ENCODE measurements at regions not wholly inside any gene's neighbourhood (a gene's known extent, or its start where the extent isn't known, plus 50 kb on each side); places are given as distances from the start of the nearest gene placed in this dataset.

GRCh38 chr5:3995954-3996619 lies 400.5 kb downstream of the IRX1 start:
- Histone ChIP-seq H3K36me3 (no peaks in the 10 kb centered on the region), H3K27me3 (no peaks in the 10 kb centered on the region), H3K4me3 (no peak overlapping the region), H3K4me1 (no peaks in the 10 kb centered on the region), H3K9me3 (peaks cover 0 to 9% (median 0%) of the 10 kb centered on the region in 3 donors), H3K27ac (no peak overlapping the region)
- TF ChIP-seq POLR2A (IDR thresholded peaks at IDR 0.05) (no peak), POLR2AphosphoS5 (IDR thresholded peaks at IDR 0.05) (no peak), EP300 (IDR thresholded peaks at IDR 0.05) (no peak)
- TF ChIP-seq, protein P1, sequence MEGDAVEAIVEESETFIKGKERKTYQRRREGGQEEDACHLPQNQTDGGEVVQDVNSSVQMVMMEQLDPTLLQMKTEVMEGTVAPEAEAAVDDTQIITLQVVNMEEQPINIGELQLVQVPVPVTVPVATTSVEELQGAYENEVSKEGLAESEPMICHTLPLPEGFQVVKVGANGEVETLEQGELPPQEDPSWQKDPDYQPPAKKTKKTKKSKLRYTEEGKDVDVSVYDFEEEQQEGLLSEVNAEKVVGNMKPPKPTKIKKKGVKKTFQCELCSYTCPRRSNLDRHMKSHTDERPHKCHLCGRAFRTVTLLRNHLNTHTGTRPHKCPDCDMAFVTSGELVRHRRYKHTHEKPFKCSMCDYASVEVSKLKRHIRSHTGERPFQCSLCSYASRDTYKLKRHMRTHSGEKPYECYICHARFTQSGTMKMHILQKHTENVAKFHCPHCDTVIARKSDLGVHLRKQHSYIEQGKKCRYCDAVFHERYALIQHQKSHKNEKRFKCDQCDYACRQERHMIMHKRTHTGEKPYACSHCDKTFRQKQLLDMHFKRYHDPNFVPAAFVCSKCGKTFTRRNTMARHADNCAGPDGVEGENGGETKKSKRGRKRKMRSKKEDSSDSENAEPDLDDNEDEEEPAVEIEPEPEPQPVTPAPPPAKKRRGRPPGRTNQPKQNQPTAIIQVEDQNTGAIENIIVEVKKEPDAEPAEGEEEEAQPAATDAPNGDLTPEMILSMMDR (IDR thresholded peaks at IDR 0.05), result no peak
- ATAC-seq, result no peak
- WGBS, 2 donors (ENCODE audit: low coverage in 1 of 2), result 22 to 23% methylated on average over 7 to 8 of the region's 8 CpGs

GRCh38 chr5:3996707-3997336 lies 401.2 kb downstream of the IRX1 start:
- H3K4me1 ChIP-seq, result no peaks in the 10 kb centered on the region
- peaks cover 0 to 9% (median 0%) of the 10 kb centered on the region in 3 donors for H3K9me3 ChIP-seq
- H3K27me3 ChIP-seq, result no peaks in the 10 kb centered on the region
- 43 to 52% methylated on average over 9 of the region's 11 CpGs for WGBS, 2 donors (ENCODE audit: low coverage in 1 of 2)
- no peak for ATAC-seq
- TF ChIP-seq POLR2A (IDR thresholded peaks at IDR 0.05) (no peak), POLR2AphosphoS5 (IDR thresholded peaks at IDR 0.05) (no peak), EP300 (IDR thresholded peaks at IDR 0.05) (no peak)
- TF ChIP-seq, protein P1 (IDR thresholded peaks at IDR 0.05), result no peak
- H3K27ac ChIP-seq, result no peak overlapping the region
- no peak overlapping the region for H3K4me3 ChIP-seq
- no peaks in the 10 kb centered on the region for H3K36me3 ChIP-seq

- WGBS, 2 donors (ENCODE audit: low coverage in 1 of 2), result 94 to 100% methylated on average over 1 to 3 of the region's 4 CpGs
These were observed 402.0 kb downstream of the IRX1 start for GRCh38 chr5:3997670-3998069.

DNA sequence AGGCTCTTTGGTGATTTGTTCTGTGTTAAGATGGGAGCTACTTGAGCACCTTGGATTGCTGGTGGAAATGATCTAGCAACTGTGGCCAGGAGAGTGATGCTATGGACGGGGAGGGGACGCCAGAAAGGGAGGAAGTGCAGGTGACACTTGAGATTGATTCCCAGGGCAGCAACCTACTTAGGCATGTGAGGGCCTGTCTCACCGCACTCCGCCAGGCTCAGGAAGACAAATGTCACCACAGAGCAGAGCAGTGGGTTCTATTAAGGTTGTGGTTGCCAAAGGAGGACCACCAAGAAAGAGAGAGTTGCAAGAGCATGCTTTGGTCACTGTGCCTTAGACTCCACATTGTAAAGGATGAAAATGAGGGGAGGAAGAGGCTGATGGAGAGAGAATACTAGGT lies 404.3 kb downstream of the IRX1 start:
- Histone ChIP-seq H3K4me3 (no peak overlapping the region), H3K27ac (no peak overlapping the region), H3K9me3 (no peaks in the 10 kb centered on the region), H3K4me1 (no peaks in the 10 kb centered on the region), H3K27me3 (no peaks in the 10 kb centered on the region), H3K36me3 (no peaks in the 10 kb centered on the region)
- 56% methylated on average over 3 of the region's 4 CpGs; no CpG with 5 or more reads in 1 of the 2 donors for WGBS, 2 donors (ENCODE audit: low coverage in 1 of 2)
- ATAC-seq, result no peak
- TF ChIP-seq POLR2AphosphoS5 (IDR thresholded peaks at IDR 0.05) (no peak), EP300 (IDR thresholded peaks at IDR 0.05) (no peak), POLR2A (IDR thresholded peaks at IDR 0.05) (no peak)
- TF ChIP-seq, protein P1 (IDR thresholded peaks at IDR 0.05), result no peak

More at GRCh38 chr5:3997670-3998069, 402.0 kb downstream of the IRX1 start:
- TF ChIP-seq POLR2AphosphoS5 (IDR thresholded peaks at IDR 0.05) (no peak), POLR2A (IDR thresholded peaks at IDR 0.05) (no peak), EP300 (IDR thresholded peaks at IDR 0.05) (no peak)
- TF ChIP-seq, protein P1 (IDR thresholded peaks at IDR 0.05), result no peak
- Histone ChIP-seq H3K9me3 (peaks cover 0 to under 1% (median 0%) of the 10 kb centered on the region in 3 donors), H3K4me1 (no peaks in the 10 kb centered on the region), H3K27ac (no peak overlapping the region), H3K36me3 (no peaks in the 10 kb centered on the region), H3K27me3 (no peaks in the 10 kb centered on the region), H3K4me3 (no peak overlapping the region)
- ATAC-seq, result no peak

DNA sequence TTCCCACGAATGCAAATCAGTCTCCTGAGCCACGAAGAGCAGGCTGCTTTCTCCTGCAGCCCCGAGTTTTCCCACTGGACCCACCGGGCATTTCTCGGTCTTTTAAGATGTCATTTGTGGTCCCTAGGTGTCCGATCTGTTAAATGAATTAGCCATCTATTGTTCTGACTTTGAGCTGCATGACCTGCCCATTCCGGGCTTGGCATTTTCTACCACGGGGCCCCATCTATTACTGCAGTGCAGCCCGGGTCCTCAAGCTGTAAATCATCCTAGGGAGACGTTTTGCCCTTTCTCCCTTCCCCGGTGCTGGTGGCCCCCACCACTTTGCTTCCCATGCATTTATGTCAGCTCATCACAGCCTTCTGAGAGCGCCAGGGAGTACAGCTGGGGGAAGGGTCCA lies 405.4 kb downstream of the IRX1 start:
- ATAC-seq, result no peak
- WGBS, 2 donors (ENCODE audit: low coverage in 1 of 2), result 45 to 47% methylated on average over 10 to 11 of the region's 12 CpGs
- H3K9me3 ChIP-seq, result no peaks in the 10 kb centered on the region

More for the DNA sequence above, 405.4 kb downstream of the IRX1 start:
- Histone ChIP-seq H3K27ac (no peak overlapping the region), H3K27me3 (no peaks in the 10 kb centered on the region), H3K4me3 (no peak overlapping the region), H3K36me3 (no peaks in the 10 kb centered on the region), H3K4me1 (no peaks in the 10 kb centered on the region)
- TF ChIP-seq POLR2AphosphoS5 (IDR thresholded peaks at IDR 0.05), result no peak
- TF ChIP-seq POLR2A (IDR thresholded peaks at IDR 0.05), result no peak
- TF ChIP-seq, protein P1 (IDR thresholded peaks at IDR 0.05), result no peak
- TF ChIP-seq EP300 (IDR thresholded peaks at IDR 0.05), result no peak
